ENCODE measurements at regions not wholly inside any gene's neighbourhood (a gene's known extent, or its start where the extent isn't known, plus 50 kb on each side); places are given as distances from the start of the nearest gene placed in this dataset.

- H3F3A ChIP-seq (ENCODE audit: insufficient read depth, low read length): no peaks in the 10 kb centered on the region
- no peaks in the 10 kb centered on the region for H3K79me2 ChIP-seq (ENCODE audit: insufficient read depth, low read length)
- H3K9ac ChIP-seq (ENCODE audit: low read length): no peak overlapping the region
- no peaks in the 10 kb centered on the region for H3K36me3 ChIP-seq (ENCODE audit: insufficient read depth, low read length)
- H3K9me3 ChIP-seq (ENCODE audit: low read length): no peaks in the 10 kb centered on the region
- H2AFZ ChIP-seq (ENCODE audit: low read length): no peak overlapping the region
- H3K27me3 ChIP-seq (ENCODE audit: insufficient read depth, low read length): no peaks in the 10 kb centered on the region
- H3K4me2 ChIP-seq (ENCODE audit: low read length): no peak overlapping the region
- H3K9me2 ChIP-seq (ENCODE audit: low read depth, low read length): no peaks in the 10 kb centered on the region
- H3K4me1 ChIP-seq (ENCODE audit: insufficient read depth, low read length, severe bottlenecking): no peaks in the 10 kb centered on the region
- no peak overlapping the region for H3K27ac ChIP-seq (ENCODE audit: low read depth, low read length, poor library complexity, severe bottlenecking)
- H4K20me1 ChIP-seq (ENCODE audit: insufficient read depth, low read length): no peaks in the 10 kb centered on the region
- H3K4me3 ChIP-seq (ENCODE audit: low read depth, low read length, poor library complexity, severe bottlenecking): no peak overlapping the region
- TF ChIP-seq EZH2 (IDR thresholded peaks at IDR 0.05; ENCODE audit: borderline replicate concordance, low read length): no peak
- no peak for TF ChIP-seq CTCF (IDR thresholded peaks at IDR 0.05; ENCODE audit: low read length)
Observed at GRCh38 chr7:145143685-145144084, 307.8 kb upstream of the TPK1 start.

- Histone ChIP-seq H4K20me1 (ENCODE audit: insufficient read depth, low read length) (no peaks in the 10 kb centered on the region), H3K36me3 (ENCODE audit: insufficient read depth, low read length) (no peaks in the 10 kb centered on the region), H3K79me2 (ENCODE audit: insufficient read depth, low read length) (no peaks in the 10 kb centered on the region), H3K4me3 (ENCODE audit: low read depth, low read length, poor library complexity, severe bottlenecking) (no peak overlapping the region), H3K27me3 (ENCODE audit: insufficient read depth, low read length) (no peaks in the 10 kb centered on the region), H3K9me2 (ENCODE audit: low read depth, low read length) (no peaks in the 10 kb centered on the region), H2AFZ (ENCODE audit: low read length) (no peak overlapping the region), H3F3A (ENCODE audit: insufficient read depth, low read length) (no peaks in the 10 kb centered on the region), H3K4me2 (ENCODE audit: low read length) (no peak overlapping the region), H3K4me1 (ENCODE audit: insufficient read depth, low read length, severe bottlenecking) (no peaks in the 10 kb centered on the region), H3K27ac (ENCODE audit: low read depth, low read length, poor library complexity, severe bottlenecking) (no peak overlapping the region), H3K9me3 (ENCODE audit: low read length) (no peaks in the 10 kb centered on the region), H3K9ac (ENCODE audit: low read length) (no peak overlapping the region)
- TF ChIP-seq EZH2 (IDR thresholded peaks at IDR 0.05; ENCODE audit: borderline replicate concordance, low read length) (no peak), CTCF (IDR thresholded peaks at IDR 0.05; ENCODE audit: low read length) (no peak)
Observed at GRCh38 chr7:145134377-145134776, 298.5 kb upstream of the TPK1 start.

GRCh38 chr7:145123502-145123901 is 287.6 kb upstream of the TPK1 start:
- H3K79me2 ChIP-seq (ENCODE audit: insufficient read depth, low read length): no peaks in the 10 kb centered on the region
- no peaks in the 10 kb centered on the region for H3K4me1 ChIP-seq (ENCODE audit: insufficient read depth, low read length, severe bottlenecking)
- no peaks in the 10 kb centered on the region for H3K9me3 ChIP-seq (ENCODE audit: low read length)
- TF ChIP-seq EZH2 (IDR thresholded peaks at IDR 0.05; ENCODE audit: borderline replicate concordance, low read length) (no peak), CTCF (IDR thresholded peaks at IDR 0.05; ENCODE audit: low read length) (no peak)
- H4K20me1 ChIP-seq (ENCODE audit: insufficient read depth, low read length): no peaks in the 10 kb centered on the region
- H3K27ac ChIP-seq (ENCODE audit: low read depth, low read length, poor library complexity, severe bottlenecking): no peak overlapping the region
- H3K9ac ChIP-seq (ENCODE audit: low read length): no peak overlapping the region
- H3K27me3 ChIP-seq (ENCODE audit: insufficient read depth, low read length): no peaks in the 10 kb centered on the region
- no peak overlapping the region for H3K4me2 ChIP-seq (ENCODE audit: low read length)
- H3K36me3 ChIP-seq (ENCODE audit: insufficient read depth, low read length): no peaks in the 10 kb centered on the region
- no peaks in the 10 kb centered on the region for H3F3A ChIP-seq (ENCODE audit: insufficient read depth, low read length)
- no peak overlapping the region for H3K4me3 ChIP-seq (ENCODE audit: low read depth, low read length, poor library complexity, severe bottlenecking)
- no peaks in the 10 kb centered on the region for H3K9me2 ChIP-seq (ENCODE audit: low read depth, low read length)
- H2AFZ ChIP-seq (ENCODE audit: low read length): no peak overlapping the region

Data from OCI-LY1 (cell line).